PFSK-1 (cell line): ENCODE measurements at regions not wholly inside any gene's neighbourhood (a gene's known extent, or its start where the extent isn't known, plus 50 kb on each side); places are given as distances from the start of the nearest gene placed in this dataset.

Source experiments
- FOXP2 ChIP-seq: optimal IDR thresholded peaks from 2 replicates; pipeline ENCODE3; 2011; ENCODE audit warnings: borderline replicate concordance, control low read depth, inconsistent platforms; ENCODE audit not compliant: insufficient read depth; ENCODE audit errors: extremely low read length, extremely low read depth
- POLR2AphosphoS5 ChIP-seq: IDR thresholded peaks from 2 replicates; pipeline ENCODE4 v1.6.1; 2012; ENCODE audit warnings: low read depth, mild to moderate bottlenecking, control low read depth, low read length, moderate library complexity
- SIN3A ChIP-seq: IDR thresholded peaks from 2 replicates; pipeline ENCODE4 v1.6.1; 2012; ENCODE audit warnings: mild to moderate bottlenecking, low read length, moderate library complexity, borderline replicate concordance; ENCODE audit not compliant: insufficient read depth
- TAF1 ChIP-seq: IDR thresholded peaks from 2 replicates; pipeline ENCODE4 v1.6.1; 2012; ENCODE audit warnings: low read length, control low read depth, borderline replicate concordance; ENCODE audit not compliant: insufficient read depth
- TF ChIP-seq, protein P1 (sequence below), 2 experiments: IDR thresholded peaks; 2 replicates each; pipeline versions ENCODE4 v1.6.1 to v1.8.0; 2011 to 2012; ENCODE audit warnings: low read depth in 2 of 2, low read length in 2 of 2, control low read depth in 1 of 2, inconsistent platforms in 1 of 2, mild to moderate bottlenecking in 1 of 2, moderate library complexity in 1 of 2; ENCODE audit not compliant: insufficient read depth in 1 of 2

DNA sequence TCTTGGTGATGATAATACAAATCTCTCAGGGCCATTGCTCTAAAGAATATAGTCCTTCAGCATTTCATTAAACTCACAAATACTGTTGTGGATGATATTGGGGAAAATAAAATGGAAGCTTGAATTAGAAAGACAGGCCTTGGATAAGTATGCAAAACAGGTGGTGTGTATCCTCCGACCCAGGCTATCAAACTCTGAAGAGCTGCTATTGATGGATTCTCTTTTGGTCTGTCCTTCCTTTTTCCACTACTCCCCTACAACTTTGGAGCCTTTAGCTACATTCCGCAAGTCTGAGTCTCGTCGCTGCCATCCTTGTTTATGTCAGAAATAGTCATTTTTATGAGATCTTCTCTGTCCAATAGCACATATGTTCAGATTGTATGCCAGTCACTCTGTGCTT, 351.6 kb downstream of the KCNJ2 start:
- TF ChIP-seq FOXP2 (no peak), TAF1 (no peak), POLR2AphosphoS5 (no peak), SIN3A (no peak)
- TF ChIP-seq, protein P1, sequence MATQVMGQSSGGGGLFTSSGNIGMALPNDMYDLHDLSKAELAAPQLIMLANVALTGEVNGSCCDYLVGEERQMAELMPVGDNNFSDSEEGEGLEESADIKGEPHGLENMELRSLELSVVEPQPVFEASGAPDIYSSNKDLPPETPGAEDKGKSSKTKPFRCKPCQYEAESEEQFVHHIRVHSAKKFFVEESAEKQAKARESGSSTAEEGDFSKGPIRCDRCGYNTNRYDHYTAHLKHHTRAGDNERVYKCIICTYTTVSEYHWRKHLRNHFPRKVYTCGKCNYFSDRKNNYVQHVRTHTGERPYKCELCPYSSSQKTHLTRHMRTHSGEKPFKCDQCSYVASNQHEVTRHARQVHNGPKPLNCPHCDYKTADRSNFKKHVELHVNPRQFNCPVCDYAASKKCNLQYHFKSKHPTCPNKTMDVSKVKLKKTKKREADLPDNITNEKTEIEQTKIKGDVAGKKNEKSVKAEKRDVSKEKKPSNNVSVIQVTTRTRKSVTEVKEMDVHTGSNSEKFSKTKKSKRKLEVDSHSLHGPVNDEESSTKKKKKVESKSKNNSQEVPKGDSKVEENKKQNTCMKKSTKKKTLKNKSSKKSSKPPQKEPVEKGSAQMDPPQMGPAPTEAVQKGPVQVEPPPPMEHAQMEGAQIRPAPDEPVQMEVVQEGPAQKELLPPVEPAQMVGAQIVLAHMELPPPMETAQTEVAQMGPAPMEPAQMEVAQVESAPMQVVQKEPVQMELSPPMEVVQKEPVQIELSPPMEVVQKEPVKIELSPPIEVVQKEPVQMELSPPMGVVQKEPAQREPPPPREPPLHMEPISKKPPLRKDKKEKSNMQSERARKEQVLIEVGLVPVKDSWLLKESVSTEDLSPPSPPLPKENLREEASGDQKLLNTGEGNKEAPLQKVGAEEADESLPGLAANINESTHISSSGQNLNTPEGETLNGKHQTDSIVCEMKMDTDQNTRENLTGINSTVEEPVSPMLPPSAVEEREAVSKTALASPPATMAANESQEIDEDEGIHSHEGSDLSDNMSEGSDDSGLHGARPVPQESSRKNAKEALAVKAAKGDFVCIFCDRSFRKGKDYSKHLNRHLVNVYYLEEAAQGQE (IDR thresholded peaks at IDR 0.05; ENCODE audit: insufficient read depth in 1 of 2, low read depth in 2 of 2, low read length in 2 of 2) = no peak

DNA sequence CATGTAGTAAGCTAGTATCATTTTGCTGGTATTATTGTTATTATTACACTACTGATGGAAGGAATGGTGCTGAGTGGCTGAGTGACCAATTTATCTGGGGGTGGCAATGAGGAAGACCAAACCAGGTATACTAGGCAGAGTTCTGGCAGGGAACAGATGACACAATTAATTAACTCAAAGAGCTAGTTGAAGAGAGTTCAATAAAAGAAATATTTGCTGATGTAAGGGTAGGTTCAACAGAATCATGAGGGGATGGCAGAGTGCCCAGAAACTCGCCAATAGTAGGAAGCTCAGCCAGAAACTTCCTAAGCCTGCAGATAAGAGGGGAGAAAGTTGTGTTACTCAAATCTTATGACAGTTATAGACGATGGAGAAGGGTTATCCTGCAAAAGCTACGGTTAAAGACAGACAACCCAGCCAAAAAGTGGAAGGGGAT, 352.5 kb downstream of the KCNJ2 start:
- TF ChIP-seq SIN3A (no peak), POLR2AphosphoS5 (no peak), FOXP2 (no peak), TAF1 (no peak)
- TF ChIP-seq, protein P1 (IDR thresholded peaks at IDR 0.05; ENCODE audit: insufficient read depth in 1 of 2, low read depth in 2 of 2, low read length in 2 of 2) = no peak

DNA sequence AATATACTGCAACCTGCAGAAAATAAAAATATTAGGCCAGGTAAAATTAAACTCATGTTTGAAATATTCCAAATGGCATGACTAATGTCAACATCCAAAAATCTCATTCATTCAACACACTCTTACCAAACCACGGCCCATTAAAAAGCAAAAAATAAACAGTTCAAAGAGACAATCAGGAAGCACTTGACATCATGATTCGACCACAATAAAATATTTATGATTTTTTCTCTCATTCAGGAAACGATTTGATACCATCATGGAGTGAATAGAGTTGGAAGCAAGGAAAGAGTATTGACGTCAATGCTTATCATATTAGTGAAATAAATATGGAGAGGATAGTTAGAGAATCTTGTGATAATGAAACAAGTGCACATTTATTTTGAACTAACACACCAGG, 354.1 kb downstream of the KCNJ2 start:
- TF ChIP-seq POLR2AphosphoS5 (no peak), SIN3A (no peak), FOXP2 (no peak), TAF1 (no peak)
- TF ChIP-seq, protein P1 (IDR thresholded peaks at IDR 0.05; ENCODE audit: insufficient read depth in 1 of 2, low read depth in 2 of 2, low read length in 2 of 2) = no peak

DNA sequence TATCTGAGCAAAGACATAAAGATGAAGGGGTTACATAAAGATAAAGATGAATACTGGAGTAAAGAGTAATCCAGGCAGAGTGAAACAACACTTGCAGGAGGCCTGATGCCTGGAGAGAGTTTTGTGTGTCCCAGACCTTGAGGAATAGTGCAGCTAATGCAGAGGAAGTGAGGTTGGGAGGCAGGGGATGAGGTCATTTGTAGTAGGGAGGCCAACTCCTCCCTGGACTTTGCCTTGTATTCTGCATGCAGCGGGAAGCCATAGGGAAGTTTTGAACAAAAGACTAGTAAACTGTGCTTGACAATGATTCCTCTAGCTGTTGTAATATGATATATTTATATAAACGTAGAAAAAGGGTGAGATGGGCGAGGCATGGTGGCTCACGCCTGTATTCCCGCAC, 356.6 kb downstream of the KCNJ2 start:
- TF ChIP-seq POLR2AphosphoS5 = no peak
- no peak for TF ChIP-seq FOXP2
- TF ChIP-seq, protein P1 (IDR thresholded peaks at IDR 0.05; ENCODE audit: insufficient read depth in 1 of 2, low read depth in 2 of 2, low read length in 2 of 2) = no peak
- no peak for TF ChIP-seq SIN3A
- no peak for TF ChIP-seq TAF1
